Testis (tissue), 2 donors: ENCODE measurements at regions not wholly inside any gene's neighbourhood (a gene's known extent, or its start where the extent isn't known, plus 50 kb on each side); places are given as distances from the start of the nearest gene placed in this dataset.

Experiments used
- DNase-seq: peaks from one replicate; pipeline ENCODE4 v3.0.0-alpha.2; 2019
- H3K27ac ChIP-seq, 2 donors: fragments of 200-600 bp; sonication (generic); one replicate each; pipeline ENCODE4 v1.5.1; 2019
- H3K27me3 ChIP-seq: fragments of 200-600 bp; sonication (generic); one replicate; pipeline ENCODE4 v1.5.1; 2019
- H3K36me3 ChIP-seq: fragments of 200-600 bp; sonication (generic); one replicate; pipeline ENCODE4 v1.5.1; 2017; ENCODE audit warnings: low read depth; ENCODE audit errors: missing control alignments
- H3K4me1 ChIP-seq: fragments of 200-600 bp; sonication (generic); one replicate; pipeline ENCODE4 v1.5.1; 2019
- H3K4me3 ChIP-seq, 2 donors: fragments of 200-600 bp; sonication (generic); one replicate each; pipeline ENCODE4 v1.5.1; 2017 to 2019
- H3K9me3 ChIP-seq: fragments of 200-600 bp; sonication (generic); one replicate; pipeline ENCODE4 v1.5.1; 2017
- CTCF ChIP-seq, 3 experiments: fragments of 450-650 bp in 2 of 3; fragments of 200-600 bp in 1 of 3; sonication (generic) in 1 of 3; IDR thresholded peaks; one replicate each; pipeline ENCODE4 v1.5.1; 2016 to 2019; ENCODE audit warnings: antibody characterized with exemption in 3 of 3, mild to moderate bottlenecking in 2 of 3, moderate library complexity in 1 of 3
- POLR2A ChIP-seq: fragments of 450-650 bp; IDR thresholded peaks from one replicate; pipeline ENCODE4 v1.6.1; 2017; ENCODE audit warnings: antibody characterized with exemption, mild to moderate bottlenecking, moderate library complexity
- WGBS, 2 donors: methylation state at CpG; one replicate each; pipeline ENCODE4 v1.1.5; 2018; 5-methylcytosine and 5-hydroxymethylcytosine counted together
- intact Hi-C: fragments of 100-400 bp; cut with DNase I; formaldehyde crosslinking; loops from one replicate; pipeline ENCODE4 v1.15.1; 2023; ENCODE audit warnings: low total_unique reads

DNA sequence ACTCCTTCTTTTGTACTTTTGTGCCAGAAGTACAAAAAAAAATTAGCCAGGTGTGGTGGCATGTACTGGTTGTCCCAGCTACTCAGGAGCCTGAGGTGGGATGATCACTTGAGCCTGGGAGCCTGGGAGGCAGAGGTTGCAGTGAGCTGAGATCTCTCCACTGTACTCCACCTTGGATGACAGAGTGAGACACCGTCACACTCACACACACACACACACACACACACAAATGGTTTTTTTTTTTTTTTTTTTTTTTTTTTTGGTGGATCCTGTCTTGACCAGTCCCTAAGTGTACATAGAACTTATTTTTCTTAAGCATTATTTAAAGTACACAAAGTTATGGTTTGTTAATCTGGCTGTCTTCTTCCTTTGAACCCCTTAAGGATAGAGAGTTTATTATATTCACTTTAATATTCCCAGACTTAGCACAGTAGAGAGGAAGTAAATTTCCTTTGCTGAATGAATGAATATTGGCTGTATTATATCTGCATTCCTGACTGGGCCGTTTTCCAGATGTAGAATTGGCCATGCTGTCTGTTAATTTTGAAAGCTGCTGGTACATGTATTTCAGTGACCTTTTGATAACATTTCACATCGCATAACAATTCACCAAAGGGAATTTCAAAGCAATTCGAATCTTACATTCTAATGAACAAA lies 429.0 kb upstream of the ZNF608 start:
- DNase-seq, result no peak
- Histone ChIP-seq H3K4me1 (no peaks in the 10 kb centered on the region), H3K9me3 (no peaks in the 10 kb centered on the region), H3K27me3 (no peaks in the 10 kb centered on the region), H3K36me3 (no peaks in the 10 kb centered on the region), H3K27ac (no peak overlapping the region), H3K4me3 (no peak overlapping the region)
- no peak for TF ChIP-seq POLR2A
- no peak for TF ChIP-seq CTCF (IDR thresholded peaks at IDR 0.05)
- 64 to 73% methylated on average over 4 of the region's 4 CpGs for WGBS, 2 donors
- intact Hi-C loops, result no loop called here

GRCh38 chr5:125176005-125176390 lies 429.6 kb upstream of the ZNF608 start:
- DNase-seq, result no peak
- no peak overlapping the region for H3K4me3 ChIP-seq
- no peaks in the 10 kb centered on the region for H3K4me1 ChIP-seq
- H3K36me3 ChIP-seq, result no peaks in the 10 kb centered on the region
- no peaks in the 10 kb centered on the region for H3K27me3 ChIP-seq
- no peaks in the 10 kb centered on the region for H3K9me3 ChIP-seq
- no peak overlapping the region for H3K27ac ChIP-seq
- intact Hi-C loops, result no loop called here
- WGBS, 2 donors, result 72 to 79% methylated on average over 2 of the region's 2 CpGs
- TF ChIP-seq POLR2A, result no peak
- no peak for TF ChIP-seq CTCF (IDR thresholded peaks at IDR 0.05)

DNA sequence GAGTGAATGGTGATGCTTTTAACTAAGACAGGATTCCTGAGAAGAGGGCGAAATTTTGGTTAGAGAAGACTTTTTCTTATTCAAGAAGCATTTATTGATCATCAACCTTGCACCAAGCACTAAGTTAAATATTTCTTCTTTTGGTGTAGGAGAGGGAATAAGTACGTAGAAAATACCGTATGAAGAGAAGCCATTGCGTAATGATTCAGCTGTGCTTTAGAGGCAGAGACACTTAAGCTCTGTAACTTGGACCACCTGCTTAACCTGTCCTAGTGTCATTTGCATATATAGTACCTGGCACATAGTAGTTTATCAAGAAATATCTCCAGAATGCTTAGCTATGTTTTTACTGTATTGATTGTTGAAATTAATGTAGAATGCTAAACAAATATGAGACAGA lies 430.9 kb upstream of the ZNF608 start:
- WGBS, 2 donors, result 94 to 97% methylated on average over 4 of the region's 4 CpGs
- H3K27me3 ChIP-seq, result no peaks in the 10 kb centered on the region
- DNase-seq, result no peak
- TF ChIP-seq POLR2A (no peak), CTCF (IDR thresholded peaks at IDR 0.05) (no peak)
- H3K4me3 ChIP-seq, result no peak overlapping the region
- intact Hi-C loops, result no loop called here
- no peaks in the 10 kb centered on the region for H3K36me3 ChIP-seq
- no peaks in the 10 kb centered on the region for H3K4me1 ChIP-seq
- no peaks in the 10 kb centered on the region for H3K9me3 ChIP-seq
- no peak overlapping the region for H3K27ac ChIP-seq

DNA sequence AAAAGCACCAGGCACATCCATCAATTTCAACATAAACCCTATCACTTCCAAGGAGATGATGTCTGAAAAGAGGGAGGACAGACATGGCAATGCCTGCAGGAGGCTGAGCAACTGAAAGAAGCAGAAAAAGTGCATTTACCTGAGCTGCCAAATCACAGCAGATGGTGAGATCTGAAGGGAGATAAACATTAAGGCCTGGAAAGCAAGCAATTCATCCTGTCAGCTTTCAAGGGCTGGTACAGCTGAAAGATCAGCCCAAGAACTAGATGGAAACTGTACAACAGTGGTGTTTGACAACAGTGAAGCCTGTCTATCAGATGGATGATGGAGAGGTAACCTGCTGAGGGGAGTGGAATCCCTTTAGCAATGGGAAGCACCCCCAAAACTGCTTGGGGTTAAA lies 433.2 kb upstream of the ZNF608 start:
- H3K4me3 ChIP-seq, result no peak overlapping the region
- H3K27ac ChIP-seq, result no peak overlapping the region
- intact Hi-C loops, result no loop called here
- H3K4me1 ChIP-seq, result no peaks in the 10 kb centered on the region
- H3K9me3 ChIP-seq, result no peaks in the 10 kb centered on the region
- H3K36me3 ChIP-seq, result no peaks in the 10 kb centered on the region
- no peak for DNase-seq
- no peaks in the 10 kb centered on the region for H3K27me3 ChIP-seq
- TF ChIP-seq POLR2A, result no peak
- no peak for TF ChIP-seq CTCF (IDR thresholded peaks at IDR 0.05)

GRCh38 chr5:125180231-125180829 lies 433.9 kb upstream of the ZNF608 start:
- Histone ChIP-seq H3K4me1 (no peaks in the 10 kb centered on the region), H3K27me3 (no peaks in the 10 kb centered on the region), H3K4me3 (no peak overlapping the region), H3K27ac (no peak overlapping the region), H3K9me3 (no peaks in the 10 kb centered on the region), H3K36me3 (no peaks in the 10 kb centered on the region)
- no peak for TF ChIP-seq CTCF (IDR thresholded peaks at IDR 0.05)
- TF ChIP-seq POLR2A, result no peak
- 60 to 70% methylated on average over 2 of the region's 2 CpGs for WGBS, 2 donors
- intact Hi-C loops, result no loop called here
- DNase-seq, result no peak
